ENCODE measurements at regions not wholly inside any gene's neighbourhood (a gene's known extent, or its start where the extent isn't known, plus 50 kb on each side); places are given as distances from the start of the nearest gene placed in this dataset.

DNA sequence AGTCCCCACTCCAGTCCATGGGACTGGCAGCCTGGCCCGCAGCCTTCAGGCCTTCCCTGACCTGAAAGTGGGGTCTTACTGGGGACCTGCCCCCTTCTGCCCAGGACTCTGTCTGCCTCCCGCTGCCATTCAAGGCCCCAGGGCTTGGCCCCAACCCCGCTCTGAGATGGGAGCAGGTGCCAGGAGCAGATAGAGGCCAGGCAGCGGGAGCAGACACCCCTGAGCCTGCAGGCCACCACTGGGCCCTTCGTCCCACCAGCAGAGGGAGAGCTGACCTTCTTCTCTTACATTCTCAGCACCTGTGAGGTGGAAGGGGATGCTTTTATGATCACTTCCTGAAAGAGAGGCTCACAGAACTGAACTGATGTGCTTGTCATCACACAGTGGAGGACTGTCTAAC lies 62.2 kb upstream of the TINAGL1 start:
- ChIA-PET CTCF (no interaction called here), POLR2A (no interaction called here)
- peaks cover 15% of the 10 kb centered on the region for H3K4me1 Mint-ChIP-seq
- no peak overlapping the region for H3K4me3 Mint-ChIP-seq
- H3K27ac Mint-ChIP-seq = no peak overlapping the region
- ATAC-seq (no peak), DNase-seq (ENCODE audit: low spot score) (no peak)
- no peaks in the 10 kb centered on the region for H3K36me3 Mint-ChIP-seq
- no peaks in the 10 kb centered on the region; the same call in 1 of the 2 replicates for H3K27me3 Mint-ChIP-seq (ENCODE audit: low read depth)
- no peaks in the 10 kb centered on the region; the same call in 1 of the 2 replicates for H3K9me3 Mint-ChIP-seq
- TF ChIP-seq, protein P1, sequence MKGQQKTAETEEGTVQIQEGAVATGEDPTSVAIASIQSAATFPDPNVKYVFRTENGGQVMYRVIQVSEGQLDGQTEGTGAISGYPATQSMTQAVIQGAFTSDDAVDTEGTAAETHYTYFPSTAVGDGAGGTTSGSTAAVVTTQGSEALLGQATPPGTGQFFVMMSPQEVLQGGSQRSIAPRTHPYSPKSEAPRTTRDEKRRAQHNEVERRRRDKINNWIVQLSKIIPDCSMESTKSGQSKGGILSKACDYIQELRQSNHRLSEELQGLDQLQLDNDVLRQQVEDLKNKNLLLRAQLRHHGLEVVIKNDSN (CRISPR knock-in tag; IDR thresholded peaks at IDR 0.05) = no peak
- TF ChIP-seq ETV6 (CRISPR knock-in tag; IDR thresholded peaks at IDR 0.05) (no peak), ESRRA (CRISPR knock-in tag; IDR thresholded peaks at IDR 0.05; ENCODE audit: borderline replicate concordance) (no peak), SMAD3 (CRISPR knock-in tag; IDR thresholded peaks at IDR 0.05; ENCODE audit: borderline replicate concordance) (no peak), SOX15 (CRISPR knock-in tag; IDR thresholded peaks at IDR 0.05) (no peak), KAT7 (CRISPR knock-in tag; IDR thresholded peaks at IDR 0.05; ENCODE audit: borderline replicate concordance) (no peak)

- POLR2A ChIA-PET = no interaction called here
- no peaks in the 10 kb centered on the region; the same call in 1 of the 2 replicates for H3K27me3 Mint-ChIP-seq (ENCODE audit: low read depth)
- no peak overlapping the region for H3K27ac Mint-ChIP-seq
- TF ChIP-seq HMGA2 (CRISPR knock-in tag; IDR thresholded peaks at IDR 0.05) (no peak), GTF2I (CRISPR knock-in tag; conservative IDR thresholded peaks at IDR 0.05) (no peak), ETV6 (CRISPR knock-in tag; IDR thresholded peaks at IDR 0.05) (no peak), ZNF263 (CRISPR knock-in tag; IDR thresholded peaks at IDR 0.05; ENCODE audit: low read depth) (no peak), FOXJ3 (CRISPR knock-in tag; IDR thresholded peaks at IDR 0.05; ENCODE audit: borderline replicate concordance) (no peak)
- H3K4me3 Mint-ChIP-seq = no peak overlapping the region
- ATAC-seq (no peak), DNase-seq (ENCODE audit: low spot score) (no peak)
- no peaks in the 10 kb centered on the region; the same call in 1 of the 2 replicates for H3K9me3 Mint-ChIP-seq
- H3K4me1 Mint-ChIP-seq = peaks cover 14% of the 10 kb centered on the region
- H3K36me3 Mint-ChIP-seq = no peaks in the 10 kb centered on the region
- CTCF ChIA-PET = interaction anchor here (0.7 to 1.0 kb wide), 2 partner anchors 9 to 199 kb away, joined by 3 read pairs; no protein-coding TSS in a partner anchor
Observed at GRCh38 chr1:31515056-31515775, 61.1 kb upstream of the TINAGL1 start.

DNA sequence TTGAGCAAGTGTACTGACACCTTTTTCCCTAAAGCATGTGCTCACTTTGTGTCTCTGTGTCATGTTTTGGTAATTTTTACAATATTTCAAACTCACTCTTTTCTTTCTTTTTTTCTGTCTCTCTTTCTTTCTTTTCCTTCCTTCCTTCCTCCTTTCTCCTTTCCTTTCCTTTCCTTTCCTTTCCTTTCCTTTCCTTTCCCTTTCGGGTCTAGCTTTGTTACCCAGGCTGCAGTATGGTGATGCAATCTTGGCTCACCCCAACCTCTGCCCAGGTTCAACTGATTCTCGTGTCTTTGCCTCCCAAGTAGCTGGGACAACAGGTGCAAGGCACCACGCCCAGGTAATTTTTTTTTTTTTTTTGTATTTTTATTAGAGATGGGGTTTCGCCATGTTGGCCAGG lies 60.4 kb upstream of the TINAGL1 start:
- TF ChIP-seq, protein P2, sequence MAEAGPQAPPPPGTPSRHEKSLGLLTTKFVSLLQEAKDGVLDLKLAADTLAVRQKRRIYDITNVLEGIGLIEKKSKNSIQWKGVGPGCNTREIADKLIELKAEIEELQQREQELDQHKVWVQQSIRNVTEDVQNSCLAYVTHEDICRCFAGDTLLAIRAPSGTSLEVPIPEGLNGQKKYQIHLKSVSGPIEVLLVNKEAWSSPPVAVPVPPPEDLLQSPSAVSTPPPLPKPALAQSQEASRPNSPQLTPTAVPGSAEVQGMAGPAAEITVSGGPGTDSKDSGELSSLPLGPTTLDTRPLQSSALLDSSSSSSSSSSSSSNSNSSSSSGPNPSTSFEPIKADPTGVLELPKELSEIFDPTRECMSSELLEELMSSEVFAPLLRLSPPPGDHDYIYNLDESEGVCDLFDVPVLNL (CRISPR knock-in tag; IDR thresholded peaks at IDR 0.05; ENCODE audit: borderline replicate concordance, low read depth) = no peak
- TF ChIP-seq, protein P1 (CRISPR knock-in tag; IDR thresholded peaks at IDR 0.05) = no peak
- TF ChIP-seq ZSCAN18 (CRISPR knock-in tag; IDR thresholded peaks at IDR 0.05) = no peak
- no peak for TF ChIP-seq E2F1 (CRISPR knock-in tag; IDR thresholded peaks at IDR 0.05)
- TF ChIP-seq SP1 (CRISPR knock-in tag; conservative IDR thresholded peaks at IDR 0.05) = no peak
- TF ChIP-seq ZNF423 (CRISPR knock-in tag; IDR thresholded peaks at IDR 0.05) = no peak
- no peak for TF ChIP-seq MXD4 (CRISPR knock-in tag; IDR thresholded peaks at IDR 0.05; ENCODE audit: borderline replicate concordance)
- CTCF ChIA-PET = interaction anchor here (0.7 to 1.0 kb wide), 2 partner anchors 8 to 198 kb away, joined by 3 read pairs; no protein-coding TSS in a partner anchor
- Mint-ChIP-seq H3K36me3 (no peaks in the 10 kb centered on the region), H3K27ac (no peak overlapping the region), H3K27me3 (ENCODE audit: low read depth) (no peaks in the 10 kb centered on the region; the same call in 1 of the 2 replicates), H3K9me3 (no peaks in the 10 kb centered on the region; the same call in 1 of the 2 replicates), H3K4me3 (no peak overlapping the region), H3K4me1 (peaks cover 7% of the 10 kb centered on the region)
- ATAC-seq (no peak), DNase-seq (ENCODE audit: low spot score) (no peak)
- POLR2A ChIA-PET = no interaction called here

Data from WTC11 (cell line).